KG1 (cell line): ENCODE measurements at regions not wholly inside any gene's neighbourhood (a gene's known extent, or its start where the extent isn't known, plus 50 kb on each side); places are given as distances from the start of the nearest gene placed in this dataset.

ENCODE experiments used
- DNase-seq: peaks from one replicate; lab custom pipeline; 2025; lab: John Stamatoyannopoulos, UW

DNA sequence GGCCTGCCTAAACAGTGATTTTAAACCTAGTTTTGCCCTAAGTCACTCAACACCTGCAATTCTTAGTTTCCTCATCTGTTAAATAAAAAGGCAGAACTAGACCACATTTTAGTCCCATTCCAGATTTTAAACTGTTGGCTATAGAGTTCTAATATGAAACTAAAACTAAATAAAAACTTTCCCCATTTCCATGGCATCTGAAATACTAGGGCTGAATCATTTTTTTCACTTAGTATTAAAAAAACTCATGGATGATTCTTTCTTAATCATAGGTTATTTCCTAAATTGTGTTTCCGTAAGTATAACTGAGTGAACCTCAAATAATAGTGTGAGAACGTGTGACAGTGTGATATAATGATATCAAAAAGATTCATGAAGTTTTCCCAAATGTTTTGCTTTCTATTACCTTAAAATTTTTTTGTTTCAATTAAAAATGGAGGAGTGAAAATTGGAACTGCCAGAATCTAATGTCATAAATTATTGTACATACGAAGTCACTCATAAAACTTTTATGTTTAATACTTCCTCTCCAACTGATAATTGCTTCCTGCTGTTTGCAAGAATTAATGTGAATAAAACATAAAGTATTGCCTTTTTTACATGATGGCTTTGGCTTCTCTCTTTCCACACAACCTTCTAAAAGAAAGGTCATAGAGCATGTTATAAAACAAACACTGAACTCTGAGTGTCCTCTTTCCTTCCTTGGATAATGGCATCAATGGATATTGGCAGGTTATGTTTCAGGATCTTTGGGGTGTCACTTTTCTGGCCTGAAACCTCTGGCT is 315.1 kb upstream of the MME start:
- no peak for DNase-seq

DNA sequence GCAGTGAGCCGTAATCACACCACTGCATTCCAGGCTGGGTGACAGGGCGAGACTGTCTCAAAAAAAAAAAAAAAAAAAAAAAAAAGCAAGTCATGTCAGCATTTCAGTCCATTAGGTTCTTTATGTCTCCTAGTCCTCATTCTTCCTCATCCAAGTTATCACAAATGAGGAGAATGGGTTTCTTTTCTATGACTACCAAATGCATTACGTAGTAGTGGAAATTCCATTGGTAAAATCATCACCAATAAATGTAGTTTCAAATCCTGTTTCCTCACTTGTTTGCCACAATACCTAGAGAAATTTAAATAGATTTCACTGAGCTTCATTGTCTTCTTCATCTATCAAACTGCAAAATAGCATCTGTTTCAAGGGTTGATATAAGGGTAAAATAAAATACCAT is 317.6 kb upstream of the MME start:
- DNase-seq = no peak

DNA sequence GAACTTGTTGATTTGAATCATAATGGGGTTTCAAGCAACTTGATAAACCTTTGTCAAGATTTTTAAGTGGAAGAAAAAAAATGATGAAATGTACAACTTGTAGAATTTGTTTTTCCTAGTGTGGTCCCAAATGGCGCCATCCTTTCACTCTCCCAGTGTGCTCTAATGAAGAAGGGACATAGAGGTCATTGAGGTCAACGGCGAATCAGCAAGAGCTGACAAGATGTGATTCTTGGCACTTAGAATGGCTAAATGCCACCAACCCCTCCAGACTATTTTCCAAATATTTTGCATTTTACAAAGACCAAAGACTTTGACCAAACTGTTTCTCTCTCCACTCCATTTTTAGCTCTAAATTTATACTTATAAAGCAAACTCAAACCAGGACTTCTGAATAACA is 320.2 kb upstream of the MME start:
- no peak for DNase-seq

DNA sequence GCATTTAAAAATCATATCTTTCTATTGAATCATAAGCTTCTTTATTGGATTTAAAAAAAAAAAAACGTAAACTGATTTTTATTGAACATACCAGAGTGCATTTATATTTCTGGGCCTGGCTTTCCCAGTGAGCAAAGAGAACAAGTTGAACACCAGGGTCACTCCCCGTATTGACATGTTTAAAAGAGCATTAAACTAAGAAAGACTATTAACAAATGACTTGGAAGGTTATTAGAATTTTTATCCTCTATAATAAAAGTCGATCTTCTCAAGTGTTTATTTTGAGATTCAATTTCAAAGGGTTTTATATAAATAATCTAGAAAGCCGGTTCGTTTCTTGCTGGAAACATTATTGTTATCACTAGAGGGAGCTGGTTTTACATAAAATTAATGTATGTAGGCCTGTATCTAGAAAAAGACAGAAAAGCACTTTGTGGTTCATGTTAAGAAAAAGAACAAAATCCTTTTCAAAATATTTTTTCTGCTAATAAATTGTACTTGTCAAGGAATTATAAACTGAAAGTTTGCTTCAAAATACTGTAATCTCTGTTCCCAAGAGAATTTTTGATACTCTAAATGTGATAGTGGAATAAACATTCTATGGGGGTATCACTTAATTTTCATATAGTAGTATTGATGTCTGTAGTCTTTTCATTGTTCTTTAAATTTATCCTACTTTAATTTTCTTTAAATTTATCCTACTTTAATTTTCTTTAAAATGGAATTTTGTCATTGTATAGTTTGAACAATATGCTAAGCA is 321.8 kb upstream of the MME start:
- peak; percentile 30 for DNase-seq

DNA sequence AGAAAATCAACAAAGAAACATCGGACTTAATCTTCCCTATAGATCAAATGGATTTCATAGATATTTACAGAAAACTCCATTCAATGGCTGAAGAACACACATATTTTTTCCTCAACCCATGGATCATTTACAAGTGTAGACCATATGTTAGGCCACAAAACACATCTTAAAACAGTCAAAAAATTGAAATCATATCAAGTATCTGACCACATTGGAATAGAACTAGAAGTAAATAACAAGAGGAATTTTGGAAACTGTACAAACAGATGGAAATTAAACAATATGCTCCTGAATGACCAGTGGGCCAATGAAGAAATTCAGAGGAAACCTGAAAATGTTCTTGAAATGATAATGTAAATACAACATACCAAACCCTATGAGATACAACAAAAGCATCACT is 323.1 kb upstream of the GPR149 start:
- no peak for DNase-seq

DNA sequence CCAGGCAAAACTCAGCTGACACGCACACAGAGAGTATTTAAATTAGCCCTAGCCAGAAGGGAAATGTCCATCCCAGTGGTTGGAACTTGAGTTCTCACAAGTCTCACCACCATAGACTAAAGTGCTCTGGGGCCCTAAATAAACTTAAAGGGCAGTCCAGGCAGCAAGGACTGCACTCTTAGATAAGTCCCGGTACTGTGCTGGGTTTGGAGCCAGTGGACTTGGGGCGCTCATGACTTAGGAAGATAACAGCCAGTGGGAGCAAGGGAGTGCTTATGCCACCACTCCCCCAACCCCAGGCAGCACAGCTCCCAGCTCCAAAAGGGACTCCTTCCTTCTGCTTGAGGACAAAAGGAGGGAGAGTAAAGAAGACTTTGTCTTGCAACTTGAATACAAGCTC is 319.5 kb upstream of the GPR149 start:
- DNase-seq = no peak

DNA sequence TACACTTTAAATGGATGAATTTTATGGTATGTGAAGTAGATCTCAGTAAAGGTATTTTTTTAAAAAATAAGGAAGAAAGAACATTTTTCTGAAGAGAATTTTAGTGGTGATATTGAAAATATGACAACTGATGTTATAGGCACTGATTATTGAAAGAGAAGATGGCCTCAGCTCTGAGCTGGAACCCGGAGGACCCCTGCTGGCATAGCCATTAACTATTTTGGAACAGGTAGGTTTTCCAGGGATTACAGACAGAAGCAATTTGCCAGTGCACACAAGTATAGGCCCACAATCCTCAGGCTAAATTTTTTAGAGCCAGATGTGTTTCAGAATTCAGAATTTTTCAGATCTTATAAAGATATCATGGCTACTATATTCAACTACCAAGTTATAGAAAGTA is 315.9 kb upstream of the GPR149 start:
- no peak for DNase-seq

DNA sequence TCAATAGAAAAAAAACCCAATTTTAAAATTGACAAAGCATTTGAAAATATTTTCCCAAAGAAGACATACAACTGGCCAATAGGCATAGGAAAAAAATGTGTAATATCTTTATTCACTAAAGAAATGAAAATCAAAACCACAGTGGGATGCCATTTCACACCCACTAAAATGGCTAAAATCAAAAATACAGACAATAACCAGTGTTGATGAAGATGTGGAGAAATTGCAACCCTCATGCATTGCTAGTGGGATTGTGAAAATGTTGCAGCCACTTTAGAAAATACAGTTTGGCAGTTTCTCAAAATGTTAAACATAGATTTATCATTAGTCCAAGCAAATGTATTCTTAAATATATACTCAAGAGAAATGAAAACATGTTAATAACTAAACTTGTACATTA is 315.1 kb upstream of the GPR149 start:
- DNase-seq = no peak

DNA sequence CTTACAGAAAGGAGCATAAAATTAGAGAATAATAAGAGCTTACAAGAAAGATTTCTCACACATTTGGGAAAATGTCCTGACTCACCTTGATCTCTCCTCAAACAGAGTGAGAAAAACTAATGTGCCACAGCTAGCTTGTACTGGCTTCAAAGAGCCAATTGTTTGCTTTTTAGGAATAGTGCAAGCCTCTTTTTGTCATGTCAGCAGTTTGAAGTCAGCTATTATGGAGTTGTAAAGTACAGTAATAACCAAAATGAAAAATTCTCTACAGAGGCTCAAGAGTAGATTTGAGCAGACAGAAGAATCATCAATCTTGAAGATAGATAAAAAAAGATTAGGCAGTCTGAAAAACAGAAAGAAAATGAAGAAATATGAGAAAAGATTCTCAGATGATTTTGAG is 313.4 kb upstream of the GPR149 start:
- no peak for DNase-seq

DNA sequence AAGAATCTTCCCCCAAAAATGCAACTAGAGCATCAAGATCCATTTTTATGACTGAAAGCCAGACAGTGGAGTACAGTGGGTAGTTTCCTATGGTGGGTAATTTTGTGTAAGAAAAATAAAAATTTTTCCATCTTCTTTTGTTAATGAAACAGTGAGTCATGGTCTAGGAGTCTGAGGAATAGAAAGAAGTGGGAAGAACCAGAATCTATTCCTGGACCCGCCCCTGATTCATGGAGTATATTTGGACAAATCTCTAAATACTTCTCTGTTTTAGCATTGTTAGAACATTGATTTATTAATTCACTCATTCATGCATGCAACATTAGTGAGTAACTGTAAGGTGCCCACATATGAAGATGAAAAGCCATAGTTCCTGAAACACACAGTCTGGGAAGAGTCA is 304.5 kb upstream of the GPR149 start:
- no peak for DNase-seq

DNA sequence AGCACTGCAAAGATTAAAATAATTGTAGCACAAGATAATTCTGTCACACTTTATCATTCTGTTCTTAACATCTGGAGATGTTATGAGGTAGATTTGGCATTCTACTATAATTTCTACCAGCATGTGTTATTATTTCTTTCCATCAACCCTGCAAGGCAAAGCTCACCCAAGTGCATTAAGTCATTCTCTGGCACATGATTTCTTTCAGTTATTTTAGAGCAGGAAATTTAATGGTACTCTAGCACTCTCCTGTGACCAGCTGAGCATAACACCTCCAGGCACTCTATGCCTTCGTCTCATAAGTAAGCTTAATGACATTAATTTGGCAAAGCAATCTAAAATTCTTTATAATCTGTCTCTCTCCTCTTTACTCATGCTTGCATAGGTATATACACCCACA is 300.2 kb upstream of the GPR149 start:
- DNase-seq = no peak

DNA sequence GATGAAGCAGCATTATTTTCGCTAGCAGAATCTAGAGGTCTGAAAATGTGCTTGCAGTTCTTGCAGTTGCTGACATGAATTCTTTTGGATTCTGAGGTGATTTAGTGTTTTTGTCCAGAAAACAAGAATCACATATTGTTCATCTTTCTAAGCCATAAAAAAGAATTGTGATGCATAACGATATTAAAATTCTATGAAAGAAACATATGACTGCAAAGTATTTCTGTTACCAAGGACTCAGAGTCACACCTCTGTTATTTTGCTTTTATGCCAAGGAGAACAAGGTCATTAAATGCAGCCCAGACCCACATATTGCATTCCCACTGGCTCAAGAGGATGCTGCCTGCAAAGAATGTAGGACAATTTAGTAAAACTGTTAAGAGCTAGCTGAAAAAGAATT is 299.8 kb upstream of the GPR149 start:
- DNase-seq = no peak

DNA sequence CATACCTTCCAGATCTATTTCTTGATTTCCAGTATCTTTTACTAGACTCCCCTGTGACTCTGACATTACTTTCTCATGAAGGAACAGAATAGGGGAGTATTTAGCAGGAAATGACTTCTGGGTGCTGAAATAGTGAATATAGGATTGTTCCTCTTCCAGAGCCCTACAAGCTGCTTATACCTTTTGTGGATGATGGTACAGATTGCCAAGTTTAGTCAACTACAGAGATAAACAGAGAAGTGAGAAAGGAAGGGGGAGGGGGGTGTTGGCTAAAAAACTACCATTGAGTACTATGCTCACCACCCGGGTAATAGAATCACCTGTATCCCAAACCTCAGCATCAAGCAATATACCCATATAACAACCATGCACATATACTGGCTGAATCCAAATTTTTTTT is 298.3 kb upstream of the GPR149 start:
- no peak for DNase-seq

DNA sequence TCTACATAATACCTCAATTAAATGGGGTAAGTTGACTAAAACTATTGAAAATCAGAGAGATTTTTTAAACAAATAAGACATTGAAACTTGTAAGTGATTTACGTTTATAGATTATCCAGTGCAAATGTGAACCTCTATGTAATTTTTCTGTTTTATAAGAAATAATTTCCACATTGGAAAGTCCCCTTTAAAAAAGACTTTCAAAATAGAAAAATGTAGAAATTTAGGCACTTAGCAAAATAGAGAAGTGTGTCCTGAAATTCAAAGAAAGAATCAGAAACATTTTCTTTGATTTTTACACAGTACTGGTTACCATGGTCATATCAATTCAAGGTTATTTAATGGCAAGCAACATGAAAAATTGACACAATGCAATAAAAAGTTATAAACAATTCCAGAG is 290.9 kb upstream of the GPR149 start:
- DNase-seq = no peak

DNA sequence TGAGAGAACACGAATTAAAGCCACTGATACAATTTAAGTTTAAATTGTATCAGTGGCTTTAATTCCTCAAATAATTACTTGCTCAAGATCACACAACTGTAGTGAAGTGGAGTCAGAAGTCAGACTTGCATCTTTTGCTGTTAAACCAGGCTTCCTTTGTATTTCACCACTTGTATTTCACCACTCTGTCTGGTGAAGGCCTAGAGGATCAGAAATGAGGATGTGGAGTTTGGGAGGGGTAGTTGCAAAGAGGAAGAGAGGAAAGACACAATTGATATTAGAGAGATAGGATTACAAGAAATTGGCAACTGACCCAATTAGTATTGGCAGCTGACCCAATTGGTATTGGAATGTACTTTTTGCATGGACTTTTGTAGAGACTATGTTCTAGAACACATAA is 288.1 kb upstream of the GPR149 start:
- no peak for DNase-seq

DNA sequence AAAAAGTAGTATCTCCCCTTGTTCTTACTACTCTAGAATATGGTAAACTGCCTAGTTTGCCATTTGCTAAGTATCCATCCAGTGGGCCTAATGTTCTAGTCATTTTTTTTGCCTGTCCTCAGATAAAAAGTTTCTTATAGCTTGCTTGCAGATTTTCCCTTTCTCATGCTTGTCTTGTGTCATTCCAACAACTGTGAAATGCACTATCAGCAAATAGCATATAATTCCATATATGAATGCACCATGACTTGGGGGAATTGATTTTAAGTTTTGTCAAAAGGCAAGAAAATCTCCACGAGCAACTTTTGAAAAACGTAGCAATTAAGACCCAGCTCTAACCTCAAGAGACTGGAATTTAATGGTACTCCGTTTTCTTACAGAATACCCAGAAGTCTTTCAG is 286.2 kb upstream of the GPR149 start:
- no peak for DNase-seq

DNA sequence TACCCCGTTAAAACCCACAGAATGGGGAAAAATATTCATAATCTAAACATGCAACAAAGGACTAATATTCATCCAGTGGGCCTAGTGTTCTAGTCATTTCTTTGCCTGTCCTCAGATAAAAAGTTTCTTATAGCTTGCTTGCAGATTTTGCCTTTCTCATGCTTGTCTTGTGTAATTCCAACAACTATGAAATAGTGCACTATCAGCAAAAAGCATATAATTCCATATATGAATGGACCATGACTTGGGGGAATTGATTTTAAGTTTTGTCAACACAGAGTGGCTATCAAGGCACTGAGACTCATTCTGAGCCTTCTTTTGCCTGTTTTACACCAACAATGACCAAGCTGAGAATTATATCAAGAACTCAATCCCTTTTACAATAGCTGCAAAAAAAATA is 278.6 kb upstream of the GPR149 start:
- DNase-seq = no peak

DNA sequence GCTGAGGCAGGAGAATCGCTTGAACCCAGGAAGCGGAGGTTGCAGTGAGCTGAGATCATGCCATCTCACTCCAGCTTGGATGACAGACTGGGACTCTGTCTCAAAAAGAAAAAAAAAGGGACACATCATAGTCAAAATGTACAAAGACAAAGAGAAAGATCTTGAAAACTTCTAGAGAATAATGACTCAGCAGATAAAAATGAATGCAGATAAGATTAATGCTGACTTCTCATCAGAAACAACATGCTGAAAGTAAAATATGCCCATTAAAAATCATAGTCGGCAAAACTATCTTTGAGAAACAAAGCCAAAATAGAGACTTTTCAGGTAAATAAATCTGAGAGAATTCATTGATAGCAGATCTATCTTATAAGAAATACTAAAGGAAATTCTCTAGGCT is 271.1 kb upstream of the GPR149 start:
- DNase-seq = no peak

DNA sequence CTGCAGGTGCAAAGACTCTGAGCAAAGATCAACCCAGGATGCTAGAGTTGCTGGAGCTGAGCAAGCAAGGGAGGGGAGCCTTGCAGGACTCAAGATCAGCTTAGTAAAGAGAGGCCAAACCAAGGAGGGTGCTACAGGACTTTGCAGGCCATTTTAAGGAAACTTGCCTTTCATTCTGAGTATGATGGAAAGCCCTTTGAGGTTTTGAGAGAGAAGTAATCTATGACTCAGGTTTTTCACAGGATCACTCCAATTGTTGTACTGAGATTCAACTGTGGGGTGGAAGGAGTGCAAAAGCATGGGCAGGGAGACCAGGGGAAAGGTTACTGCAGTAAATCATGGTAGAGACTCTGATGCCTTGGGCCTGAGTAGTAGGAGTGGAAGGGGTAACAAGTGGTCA is 260.4 kb upstream of the GPR149 start:
- no peak for DNase-seq

DNA sequence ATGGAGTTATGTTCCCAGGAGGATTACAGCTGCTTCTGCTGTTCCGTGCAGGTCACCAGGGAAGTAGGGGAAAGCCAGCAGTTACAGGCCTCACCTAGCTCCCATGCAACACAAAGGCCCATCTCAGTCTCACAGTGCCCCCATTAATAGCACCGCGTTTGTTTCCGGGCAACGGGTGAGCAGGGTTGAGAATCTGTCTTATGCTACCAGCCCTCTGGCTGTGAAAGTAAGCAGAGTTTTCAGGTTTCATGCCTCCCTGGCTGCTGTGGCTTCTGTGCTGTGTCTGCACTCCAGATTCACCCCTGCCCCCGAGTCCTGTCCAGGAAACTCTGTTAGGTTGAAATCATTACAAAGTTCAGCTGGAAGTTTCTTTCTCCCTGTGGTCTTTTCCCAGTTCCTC is 254.4 kb upstream of the GPR149 start:
- DNase-seq = no peak

DNA sequence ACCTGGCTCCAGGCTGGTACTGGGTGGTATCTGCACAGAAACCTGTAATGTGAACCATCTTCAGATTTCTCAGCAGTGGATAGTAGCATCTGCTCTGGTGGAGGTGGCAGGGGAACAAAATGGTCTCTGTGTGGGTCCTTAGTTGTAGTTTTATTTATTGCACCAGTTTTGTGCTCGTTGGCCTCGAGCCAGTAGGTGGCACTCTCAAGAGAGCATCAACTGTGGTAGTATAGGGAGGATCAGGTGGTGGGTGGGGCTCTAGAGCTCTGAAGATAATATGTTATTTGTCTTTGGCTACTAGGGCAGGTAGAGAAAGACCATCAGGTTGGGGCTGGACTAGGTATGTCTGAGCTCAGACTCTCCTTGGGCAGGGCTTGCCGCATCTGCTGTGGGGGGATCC is 254.0 kb upstream of the GPR149 start:
- DNase-seq = no peak

DNA sequence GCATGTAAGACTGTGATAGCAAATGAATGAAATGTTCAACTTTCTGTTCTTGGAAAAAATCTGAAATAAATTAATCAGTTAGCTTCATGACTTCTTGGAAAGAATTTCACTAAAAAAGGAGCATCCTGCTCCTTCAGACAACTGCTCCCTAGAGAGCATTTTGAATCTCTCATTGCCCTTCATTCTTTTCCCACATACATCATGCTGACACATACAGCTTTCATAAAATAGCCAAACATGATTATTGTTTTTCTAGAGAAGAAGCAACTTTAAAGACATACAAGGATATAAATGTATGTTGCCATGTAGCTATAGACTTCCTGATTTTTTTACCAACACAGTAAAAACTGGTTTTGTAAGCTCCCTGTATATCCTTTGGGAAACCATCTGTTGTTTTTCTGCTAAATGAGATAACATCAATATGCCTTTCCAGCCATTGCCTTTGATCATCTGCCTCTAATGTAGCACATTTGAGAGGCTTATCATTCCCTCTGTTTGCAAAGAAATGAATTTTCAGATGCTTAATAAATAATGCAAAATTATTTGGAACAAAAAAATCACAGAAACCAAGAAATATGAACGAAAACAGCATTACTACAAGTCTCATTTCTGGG is 248.2 kb upstream of the GPR149 start:
- DNase-seq = no peak

DNA sequence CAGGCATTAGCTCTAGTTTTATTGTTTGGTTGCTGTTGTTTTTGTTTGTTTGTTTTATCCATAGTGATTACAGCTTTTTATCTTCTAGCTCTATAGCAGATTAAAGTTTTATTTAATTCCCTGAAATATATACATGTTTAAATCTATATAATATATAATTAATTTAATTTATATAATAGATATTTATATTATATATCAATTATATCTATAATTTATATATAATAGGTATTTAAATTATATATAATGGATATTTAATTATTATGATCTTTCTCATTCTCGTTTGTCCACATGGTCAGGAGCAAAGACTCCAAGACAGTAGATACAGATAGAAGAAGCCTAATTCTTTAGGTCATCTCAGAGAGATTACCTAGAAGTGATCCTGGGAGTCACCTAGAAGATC is 238.8 kb upstream of the GPR149 start:
- DNase-seq = no peak
